HepG2 (cell line): ENCODE measurements at regions not wholly inside any gene's neighbourhood (a gene's known extent, or its start where the extent isn't known, plus 50 kb on each side); places are given as distances from the start of the nearest gene placed in this dataset.

Experiments used
- ATAC-seq: fragments of 200-7000 bp; cut with Tn5 transposase; 3 replicates; pipeline ENCODE4 v1.9.1; 2020; ENCODE audit warnings: mild to moderate bottlenecking, moderate library complexity
- BruUV-seq: library from RNA; stranded (reverse); fragments of 400-500 nt; replicated peaks from 2 replicates; lab custom pipeline; 2021; lab: Mats Ljungman, UMichigan
- CTCF ChIA-PET: fragments of 300-600 bp; formaldehyde crosslinking; extraction: SDS; loops from one replicate; lab custom pipeline; 2021; ENCODE audit warnings: low total read pairs, inconsistent platforms, low intra/inter-chr PET ratio; lab: Yijun Ruan, JAX
- POLR2A ChIA-PET: fragments of 350-600 bp; sonication (Branson Sonifier 250); formaldehyde crosslinking; loops from one replicate; lab custom pipeline; 2020; ENCODE audit warnings: antibody characterized with exemption, inconsistent platforms; lab: Yijun Ruan, JAX
- DNase-seq: peaks from one replicate; pipeline ENCODE4 v3.0.0-alpha.2; 2015; ENCODE audit warnings: low spot score
- FAIRE-seq: peaks from 3 replicates; lab custom pipeline; 2011; peaks lifted over from hg19 to GRCh38; lab: Jason Lieb, UNC
- H2AFZ ChIP-seq: one replicate; pipeline ENCODE4 v1.6.1; 2011; ENCODE audit warnings: low read length, inconsistent platforms
- H3K27ac ChIP-seq: fragments of 300-600 bp; 3 replicates; pipeline ENCODE4 v1.8.0; 2011; ENCODE audit warnings: mixed run types, mild to moderate bottlenecking, mixed read lengths, low read length, inconsistent platforms; ENCODE audit not compliant: insufficient read depth; ENCODE audit errors: extremely low read length
- H3K27me3 ChIP-seq, 2 experiments: fragments of 200-600 bp in 1 of 2; 2 replicates in 1 of 2; 3 replicates in 1 of 2; pipeline versions ENCODE4 v1.6.0 to v1.8.0; 2011; ENCODE audit warnings: low read length in 2 of 2, mild to moderate bottlenecking in 2 of 2, moderate library complexity in 2 of 2, inconsistent platforms in 1 of 2; ENCODE audit not compliant: insufficient read depth in 2 of 2, control insufficient read depth in 1 of 2
- H3K36me3 ChIP-seq, 2 experiments: fragments of 200-600 bp in 1 of 2; replicated peaks in 1 of 2; 2 replicates in 1 of 2; 3 replicates in 1 of 2; pipeline versions ENCODE4 v1.5.1 to v1.8.0; 2011; ENCODE audit warnings: low read length in 2 of 2, inconsistent platforms in 1 of 2; ENCODE audit not compliant: insufficient read depth in 2 of 2, control insufficient read depth in 1 of 2
- H3K4me1 ChIP-seq: 2 replicates; pipeline ENCODE4 v1.5.1; 2012; ENCODE audit warnings: low read length, inconsistent platforms; ENCODE audit not compliant: insufficient read depth
- H3K4me2 ChIP-seq: 2 replicates; pipeline ENCODE4 v1.6.0; 2011; ENCODE audit warnings: low read depth, low read length, inconsistent platforms
- H3K4me3 ChIP-seq, 3 experiments: fragments of 200-600 bp in 1 of 3; sonication (generic), shearing (Covaris generic) in 1 of 3; replicated peaks in 1 of 3; 2 replicates each; pipeline ENCODE4 v1.5.1; 2011 to 2016; ENCODE audit warnings: low read length in 3 of 3, inconsistent platforms in 2 of 3, low read depth in 2 of 3, mild to moderate bottlenecking in 2 of 3, control low read depth in 1 of 3, mixed read lengths in 1 of 3; ENCODE audit not compliant: insufficient read depth in 1 of 3
- H3K79me2 ChIP-seq: one replicate; pipeline ENCODE4 v1.6.1; 2011; ENCODE audit warnings: low read length, inconsistent platforms; ENCODE audit not compliant: insufficient read depth
- H3K9ac ChIP-seq: 2 replicates; pipeline ENCODE4 v1.6.0; 2011; ENCODE audit warnings: mild to moderate bottlenecking, low read depth, low read length, inconsistent platforms; ENCODE audit not compliant: insufficient read depth
- H3K9me3 ChIP-seq: 2 replicates; pipeline ENCODE4 v1.5.1; 2012; ENCODE audit warnings: mild to moderate bottlenecking, low read length
- H4K20me1 ChIP-seq: 2 replicates; pipeline ENCODE4 v1.6.0; 2011; ENCODE audit warnings: inconsistent platforms, mild to moderate bottlenecking, low read length, moderate library complexity; ENCODE audit not compliant: insufficient read depth
- GTF3A ChIP-seq: sonication (generic); formaldehyde crosslinking; conservative IDR thresholded peaks from 2 replicates; pipeline ENCODE4 v1.4.0; 2020; ENCODE audit warnings: mild to moderate bottlenecking, missing genetic modification reagents
- NCOA5 ChIP-seq: sonication (generic); formaldehyde crosslinking; IDR thresholded peaks from 2 replicates; pipeline ENCODE4 v1.4.0; 2020; ENCODE audit warnings: missing genetic modification reagents
- PCBP1 ChIP-seq: fragments of 200-400 bp; formaldehyde crosslinking; IDR thresholded peaks from 2 replicates; pipeline ENCODE4 v1.6.1; 2017; ENCODE audit warnings: mild to moderate bottlenecking, low read depth, low read length, borderline replicate concordance
- SP2 ChIP-seq: sonication (generic); formaldehyde crosslinking; IDR thresholded peaks from 2 replicates; pipeline ENCODE4 v1.5.1; 2020; ENCODE audit warnings: mild to moderate bottlenecking, missing genetic modification reagents
- TAF1 ChIP-seq: sonication (generic); formaldehyde crosslinking; IDR thresholded peaks from 2 replicates; pipeline ENCODE4 v1.4.0; 2020; ENCODE audit warnings: missing genetic modification reagents
- ZFP36 ChIP-seq: fragments of 150-350 bp; IDR thresholded peaks from 2 replicates; pipeline ENCODE4 v1.6.1; 2018; ENCODE audit warnings: borderline replicate concordance, low read length, low read depth; ENCODE audit not compliant: partially characterized antibody
- ZFX ChIP-seq: sonication (generic); formaldehyde crosslinking; IDR thresholded peaks from 2 replicates; pipeline ENCODE4 v1.4.0; 2020; ENCODE audit warnings: mild to moderate bottlenecking, low read depth, missing genetic modification reagents, moderate library complexity
- ZMYM2 ChIP-seq: sonication (generic); formaldehyde crosslinking; IDR thresholded peaks from 2 replicates; pipeline ENCODE4 v1.8.0; 2022; ENCODE audit warnings: mild to moderate bottlenecking, missing genetic modification reagents
- ZNF556 ChIP-seq: sonication (generic); formaldehyde crosslinking; IDR thresholded peaks from 2 replicates; pipeline ENCODE4 v1.4.0; 2020; ENCODE audit warnings: mild to moderate bottlenecking, missing genetic modification reagents, borderline replicate concordance
- WGBS: methylation state at CpG from one replicate; pipeline ENCODE4 v1.1.6; 2017; ENCODE audit warnings: low lambda C conversion rate; 5-methylcytosine and 5-hydroxymethylcytosine counted together
- in situ Hi-C: cut with HindIII; loops from 2 replicates; pipeline ENCODE4 v1.10.0; 2017; ENCODE audit warnings: low pct_unique_long_range_greater_than_20kb; ENCODE audit not compliant: extremely low pct_ligation_motif_present
- intact Hi-C: fragments of 100-400 bp; cut with micrococcal nuclease; formaldehyde crosslinking; loops from one replicate; pipeline ENCODE4 v1.10.0; 2022; ENCODE audit not compliant: unreplicated experiment
- TF ChIP-seq, protein P1 (sequence below): sonication (generic); formaldehyde crosslinking; IDR thresholded peaks from 2 replicates; pipeline ENCODE4 v1.8.0; 2023; ENCODE audit warnings: mild to moderate bottlenecking, missing genetic modification reagents
- TF ChIP-seq, protein P2 (sequence below): sonication (generic); formaldehyde crosslinking; IDR thresholded peaks from 2 replicates; pipeline ENCODE4 v1.5.1; 2020; ENCODE audit warnings: missing genetic modification reagents, mild to moderate bottlenecking, borderline replicate concordance
- TF ChIP-seq, protein P3 (sequence below): fragments of 450-650 bp; IDR thresholded peaks from 2 replicates; pipeline ENCODE4 v1.6.1; 2017
- TF ChIP-seq, protein P4 (sequence below): sonication (generic); formaldehyde crosslinking; IDR thresholded peaks from 2 replicates; pipeline ENCODE4 v1.8.0; 2022; ENCODE audit warnings: low read depth, missing genetic modification reagents

DNA sequence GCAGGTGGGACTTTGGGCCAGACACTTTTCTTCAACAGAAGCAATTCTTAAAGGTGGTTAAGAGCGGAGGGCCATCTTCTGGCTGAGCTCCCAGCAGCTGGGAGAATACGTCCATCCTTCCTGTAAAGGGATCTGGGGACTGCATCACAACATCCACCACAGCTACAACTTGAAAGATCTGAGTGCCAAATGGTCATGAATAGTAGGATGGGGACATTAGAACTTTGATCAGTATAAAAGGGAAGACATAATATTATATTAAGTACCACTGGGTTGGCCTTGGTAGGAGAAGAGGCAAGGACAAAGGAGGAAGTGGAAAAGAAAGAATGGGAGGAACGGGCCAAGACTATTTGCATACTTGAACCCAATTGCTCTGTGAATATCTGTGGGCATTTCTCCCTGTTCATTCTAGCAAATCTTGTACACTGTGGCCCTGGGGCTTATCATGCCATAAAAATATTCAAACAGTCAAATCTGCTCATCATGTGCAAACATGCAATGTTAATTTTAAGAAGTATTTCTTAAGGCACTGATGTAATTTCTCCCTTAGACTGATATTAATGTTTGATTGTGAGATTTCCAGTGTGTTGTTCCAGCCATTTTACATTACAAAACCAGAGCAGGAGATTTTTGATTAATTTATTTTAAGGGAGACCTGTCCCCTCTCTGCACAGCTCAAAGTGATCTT lies 65.5 kb upstream of the CREB5 start:
- no peaks in the 10 kb centered on the region for H3K79me2 ChIP-seq
- H3K4me2 ChIP-seq = no peak overlapping the region
- in situ Hi-C loops = no loop called here
- no peak for FAIRE-seq
- H3K4me1 ChIP-seq = no peaks in the 10 kb centered on the region; the same call in 1 of the 2 replicates
- ChIA-PET CTCF (no interaction called here), POLR2A (no interaction called here)
- no peaks in the 10 kb centered on the region for H4K20me1 ChIP-seq
- BruUV-seq = no TSS peak
- H3K27ac ChIP-seq = no peak overlapping the region
- no peaks in the 10 kb centered on the region for H3K36me3 ChIP-seq
- WGBS = 4% methylated on average over 3 of the region's 3 CpGs
- H3K9me3 ChIP-seq = no peaks in the 10 kb centered on the region
- no peak for ATAC-seq
- H2AFZ ChIP-seq = no peak overlapping the region
- no peak for DNase-seq
- H3K27me3 ChIP-seq = peaks cover 0 to 4% of the 10 kb centered on the region in 2 experiments; a peak in 1 of 5 replicates
- intact Hi-C loops = no loop called here
- no peak overlapping the region for H3K9ac ChIP-seq
- no peak overlapping the region for H3K4me3 ChIP-seq
- TF ChIP-seq TAF1 (CRISPR knock-in tag) = no peak
- no peak for TF ChIP-seq ZFP36
- no peak for TF ChIP-seq PCBP1
- TF ChIP-seq ZMYM2 (CRISPR knock-in tag) = no peak
- no peak for TF ChIP-seq SP2 (CRISPR knock-in tag)
- TF ChIP-seq, protein P1, sequence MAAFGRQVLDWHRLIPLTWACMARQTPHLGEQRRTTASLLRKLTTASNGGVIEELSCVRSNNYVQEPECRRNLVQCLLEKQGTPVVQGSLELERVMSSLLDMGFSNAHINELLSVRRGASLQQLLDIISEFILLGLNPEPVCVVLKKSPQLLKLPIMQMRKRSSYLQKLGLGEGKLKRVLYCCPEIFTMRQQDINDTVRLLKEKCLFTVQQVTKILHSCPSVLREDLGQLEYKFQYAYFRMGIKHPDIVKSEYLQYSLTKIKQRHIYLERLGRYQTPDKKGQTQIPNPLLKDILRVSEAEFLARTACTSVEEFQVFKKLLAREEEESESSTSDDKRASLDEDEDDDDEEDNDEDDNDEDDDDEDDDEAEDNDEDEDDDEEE = no peak
- TF ChIP-seq, protein P2, sequence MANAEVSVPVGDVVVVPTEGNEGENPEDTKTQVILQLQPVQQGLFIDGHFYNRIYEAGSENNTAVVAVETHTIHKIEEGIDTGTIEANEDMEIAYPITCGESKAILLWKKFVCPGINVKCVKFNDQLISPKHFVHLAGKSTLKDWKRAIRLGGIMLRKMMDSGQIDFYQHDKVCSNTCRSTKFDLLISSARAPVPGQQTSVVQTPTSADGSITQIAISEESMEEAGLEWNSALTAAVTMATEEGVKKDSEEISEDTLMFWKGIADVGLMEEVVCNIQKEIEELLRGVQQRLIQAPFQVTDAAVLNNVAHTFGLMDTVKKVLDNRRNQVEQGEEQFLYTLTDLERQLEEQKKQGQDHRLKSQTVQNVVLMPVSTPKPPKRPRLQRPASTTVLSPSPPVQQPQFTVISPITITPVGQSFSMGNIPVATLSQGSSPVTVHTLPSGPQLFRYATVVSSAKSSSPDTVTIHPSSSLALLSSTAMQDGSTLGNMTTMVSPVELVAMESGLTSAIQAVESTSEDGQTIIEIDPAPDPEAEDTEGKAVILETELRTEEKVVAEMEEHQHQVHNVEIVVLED (CRISPR knock-in tag) = no peak
- no peak for TF ChIP-seq ZNF556
- TF ChIP-seq GTF3A (CRISPR knock-in tag) = no peak
- TF ChIP-seq NCOA5 (CRISPR knock-in tag) = no peak
- TF ChIP-seq ZFX (CRISPR knock-in tag) = no peak
- TF ChIP-seq, protein P3, sequence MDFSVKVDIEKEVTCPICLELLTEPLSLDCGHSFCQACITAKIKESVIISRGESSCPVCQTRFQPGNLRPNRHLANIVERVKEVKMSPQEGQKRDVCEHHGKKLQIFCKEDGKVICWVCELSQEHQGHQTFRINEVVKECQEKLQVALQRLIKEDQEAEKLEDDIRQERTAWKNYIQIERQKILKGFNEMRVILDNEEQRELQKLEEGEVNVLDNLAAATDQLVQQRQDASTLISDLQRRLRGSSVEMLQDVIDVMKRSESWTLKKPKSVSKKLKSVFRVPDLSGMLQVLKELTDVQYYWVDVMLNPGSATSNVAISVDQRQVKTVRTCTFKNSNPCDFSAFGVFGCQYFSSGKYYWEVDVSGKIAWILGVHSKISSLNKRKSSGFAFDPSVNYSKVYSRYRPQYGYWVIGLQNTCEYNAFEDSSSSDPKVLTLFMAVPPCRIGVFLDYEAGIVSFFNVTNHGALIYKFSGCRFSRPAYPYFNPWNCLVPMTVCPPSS = no peak
- TF ChIP-seq, protein P4, sequence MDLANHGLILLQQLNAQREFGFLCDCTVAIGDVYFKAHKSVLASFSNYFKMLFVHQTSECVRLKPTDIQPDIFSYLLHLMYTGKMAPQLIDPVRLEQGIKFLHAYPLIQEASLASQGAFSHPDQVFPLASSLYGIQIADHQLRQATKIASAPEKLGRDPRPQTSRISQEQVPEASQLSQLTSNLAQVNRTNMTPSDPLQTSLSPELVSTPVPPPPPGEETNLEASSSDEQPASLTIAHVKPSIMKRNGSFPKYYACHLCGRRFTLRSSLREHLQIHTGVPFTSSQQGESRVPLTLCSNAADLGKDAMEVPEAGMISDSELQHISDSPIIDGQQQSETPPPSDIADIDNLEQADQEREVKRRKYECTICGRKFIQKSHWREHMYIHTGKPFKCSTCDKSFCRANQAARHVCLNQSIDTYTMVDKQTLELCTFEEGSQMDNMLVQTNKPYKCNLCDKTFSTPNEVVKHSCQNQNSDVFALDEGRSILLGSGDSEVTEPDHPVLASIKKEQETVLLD (CRISPR knock-in tag) = no peak
